Neural crest cell (in vitro differentiated cells): ENCODE measurements at regions not wholly inside any gene's neighbourhood (a gene's known extent, or its start where the extent isn't known, plus 50 kb on each side); places are given as distances from the start of the nearest gene placed in this dataset.

Experiments used
- DNase-seq: peaks from one replicate; pipeline ENCODE4 v3.0.0; 2021; ENCODE audit warnings: low read depth, mixed read lengths, low spot score
- H3K27ac Mint-ChIP-seq: one replicate; pipeline ENCODE4 v1.8.0; 2021; ENCODE audit warnings: mild to moderate bottlenecking, mixed read lengths; ENCODE audit not compliant: unreplicated experiment
- H3K27me3 Mint-ChIP-seq: 2 replicates; pipeline ENCODE4 v1.8.0; 2021; ENCODE audit warnings: low read depth, mild to moderate bottlenecking, mixed read lengths
- H3K36me3 Mint-ChIP-seq: 2 replicates; pipeline ENCODE4 v1.8.0; 2021; ENCODE audit warnings: low read depth, mild to moderate bottlenecking, mixed read lengths
- H3K4me1 Mint-ChIP-seq: 2 replicates; pipeline ENCODE4 v1.8.0; 2021; ENCODE audit warnings: mixed read lengths
- H3K4me3 Mint-ChIP-seq: one replicate; pipeline ENCODE4 v1.8.0; 2021; ENCODE audit warnings: mild to moderate bottlenecking, mixed read lengths
- H3K9me3 Mint-ChIP-seq: 2 replicates; pipeline ENCODE4 v1.8.0; 2021; ENCODE audit warnings: mixed read lengths
- TF ChIP-seq, protein P1 (sequence below): fragments of 200-600 bp; sonication (generic); conservative IDR thresholded peaks from 2 replicates; pipeline ENCODE4 v1.5.0; 2021; ENCODE audit warnings: antibody characterized with exemption, mild to moderate bottlenecking

DNA sequence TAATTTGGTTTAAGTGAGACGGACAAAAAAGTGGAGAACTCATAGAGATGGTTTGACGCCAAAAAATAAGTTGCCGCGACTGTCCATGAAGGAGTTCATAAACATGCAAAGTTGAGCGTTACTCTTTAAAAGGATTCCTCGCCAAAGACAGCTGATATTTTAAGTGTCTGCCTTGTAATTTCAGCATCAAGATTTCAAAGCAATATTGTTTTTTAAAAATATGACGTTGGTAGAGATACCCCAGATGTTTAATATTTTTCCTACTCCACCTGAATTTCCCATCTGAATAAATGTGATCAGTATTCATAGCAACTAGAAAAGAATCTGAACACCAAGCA lies 155.0 kb downstream of the TUSC7 start:
- DNase-seq = no peak
- TF ChIP-seq, protein P1, sequence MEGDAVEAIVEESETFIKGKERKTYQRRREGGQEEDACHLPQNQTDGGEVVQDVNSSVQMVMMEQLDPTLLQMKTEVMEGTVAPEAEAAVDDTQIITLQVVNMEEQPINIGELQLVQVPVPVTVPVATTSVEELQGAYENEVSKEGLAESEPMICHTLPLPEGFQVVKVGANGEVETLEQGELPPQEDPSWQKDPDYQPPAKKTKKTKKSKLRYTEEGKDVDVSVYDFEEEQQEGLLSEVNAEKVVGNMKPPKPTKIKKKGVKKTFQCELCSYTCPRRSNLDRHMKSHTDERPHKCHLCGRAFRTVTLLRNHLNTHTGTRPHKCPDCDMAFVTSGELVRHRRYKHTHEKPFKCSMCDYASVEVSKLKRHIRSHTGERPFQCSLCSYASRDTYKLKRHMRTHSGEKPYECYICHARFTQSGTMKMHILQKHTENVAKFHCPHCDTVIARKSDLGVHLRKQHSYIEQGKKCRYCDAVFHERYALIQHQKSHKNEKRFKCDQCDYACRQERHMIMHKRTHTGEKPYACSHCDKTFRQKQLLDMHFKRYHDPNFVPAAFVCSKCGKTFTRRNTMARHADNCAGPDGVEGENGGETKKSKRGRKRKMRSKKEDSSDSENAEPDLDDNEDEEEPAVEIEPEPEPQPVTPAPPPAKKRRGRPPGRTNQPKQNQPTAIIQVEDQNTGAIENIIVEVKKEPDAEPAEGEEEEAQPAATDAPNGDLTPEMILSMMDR = no peak
- no peaks in the 10 kb centered on the region for H3K27me3 Mint-ChIP-seq
- H3K36me3 Mint-ChIP-seq = no peaks in the 10 kb centered on the region
- H3K27ac Mint-ChIP-seq = no peak overlapping the region
- no peak overlapping the region for H3K4me3 Mint-ChIP-seq
- H3K4me1 Mint-ChIP-seq = no peaks in the 10 kb centered on the region
- H3K9me3 Mint-ChIP-seq = no peaks in the 10 kb centered on the region

DNA sequence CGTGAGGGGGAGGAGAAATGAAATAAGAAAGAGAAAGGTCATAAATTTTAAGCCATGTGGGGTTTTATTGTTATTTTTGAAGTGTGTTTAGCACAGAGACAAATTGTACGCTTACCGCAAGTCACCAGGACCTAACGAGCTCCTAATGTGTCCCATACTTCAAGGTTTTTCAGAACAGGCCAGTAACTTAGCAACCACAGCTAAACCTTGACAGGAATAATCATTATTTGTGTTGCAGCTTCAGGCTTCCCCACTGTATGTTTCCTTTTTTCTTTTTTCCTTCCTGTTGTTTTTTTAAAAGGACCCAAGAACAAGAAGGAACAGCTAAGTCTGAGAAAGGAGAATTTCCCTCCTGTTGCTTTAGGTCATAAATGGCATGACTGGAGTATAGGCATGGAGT lies 160.8 kb downstream of the TUSC7 start:
- Mint-ChIP-seq H3K27ac (no peak overlapping the region), H3K4me3 (no peak overlapping the region), H3K36me3 (no peaks in the 10 kb centered on the region), H3K9me3 (peaks cover 3% of the 10 kb centered on the region), H3K4me1 (peaks cover 7% of the 10 kb centered on the region), H3K27me3 (no peaks in the 10 kb centered on the region)
- DNase-seq = no peak
- TF ChIP-seq, protein P1 = no peak

DNA sequence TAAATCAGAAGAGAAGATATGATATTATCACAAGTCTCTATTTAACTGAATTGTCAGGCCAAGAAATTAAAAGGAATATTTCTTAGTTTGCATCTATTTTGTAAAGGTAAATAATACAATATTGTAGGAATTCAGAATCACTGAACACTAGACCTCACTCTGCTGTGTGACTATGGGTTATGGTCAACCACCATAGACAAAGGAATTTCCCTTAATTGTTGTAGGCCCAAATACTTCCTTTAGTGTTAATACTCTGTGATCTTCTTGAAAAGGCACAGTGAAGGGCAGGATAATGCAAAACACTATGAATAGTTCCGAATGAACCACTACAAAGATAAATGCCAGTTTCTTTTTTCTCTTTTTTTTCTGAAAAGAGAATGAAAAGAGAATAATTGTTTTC lies 162.3 kb downstream of the TUSC7 start:
- H3K9me3 Mint-ChIP-seq = peaks cover 3% of the 10 kb centered on the region
- TF ChIP-seq, protein P1 = no peak
- no peaks in the 10 kb centered on the region for H3K27me3 Mint-ChIP-seq
- DNase-seq = no peak
- no peak overlapping the region for H3K27ac Mint-ChIP-seq
- no peaks in the 10 kb centered on the region for H3K36me3 Mint-ChIP-seq
- H3K4me3 Mint-ChIP-seq = no peak overlapping the region
- H3K4me1 Mint-ChIP-seq = peaks cover 7% of the 10 kb centered on the region

DNA sequence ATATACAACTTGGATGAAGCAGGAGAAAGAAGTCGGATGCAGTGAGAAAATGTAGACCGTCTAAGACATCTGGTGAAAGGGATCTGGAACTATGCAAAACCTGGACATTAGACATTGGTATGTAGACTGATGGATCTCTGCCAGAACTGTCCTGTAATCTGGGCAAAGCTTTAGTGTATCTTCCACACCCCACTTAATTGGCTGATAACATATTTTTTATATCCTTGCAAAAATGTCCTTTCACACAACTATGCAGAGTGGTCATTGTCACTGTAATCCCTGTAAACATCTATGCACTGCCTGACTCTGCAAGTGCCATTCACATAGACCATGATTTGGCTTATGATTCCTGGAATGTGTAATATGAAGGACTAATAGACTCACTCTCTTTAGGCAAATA lies 163.1 kb downstream of the TUSC7 start:
- H3K9me3 Mint-ChIP-seq = peaks cover 3% of the 10 kb centered on the region
- H3K4me1 Mint-ChIP-seq = peaks cover 7% of the 10 kb centered on the region
- no peak overlapping the region for H3K4me3 Mint-ChIP-seq
- TF ChIP-seq, protein P1 = no peak
- DNase-seq = no peak
- no peaks in the 10 kb centered on the region for H3K36me3 Mint-ChIP-seq
- H3K27ac Mint-ChIP-seq = no peak overlapping the region
- H3K27me3 Mint-ChIP-seq = no peaks in the 10 kb centered on the region

DNA sequence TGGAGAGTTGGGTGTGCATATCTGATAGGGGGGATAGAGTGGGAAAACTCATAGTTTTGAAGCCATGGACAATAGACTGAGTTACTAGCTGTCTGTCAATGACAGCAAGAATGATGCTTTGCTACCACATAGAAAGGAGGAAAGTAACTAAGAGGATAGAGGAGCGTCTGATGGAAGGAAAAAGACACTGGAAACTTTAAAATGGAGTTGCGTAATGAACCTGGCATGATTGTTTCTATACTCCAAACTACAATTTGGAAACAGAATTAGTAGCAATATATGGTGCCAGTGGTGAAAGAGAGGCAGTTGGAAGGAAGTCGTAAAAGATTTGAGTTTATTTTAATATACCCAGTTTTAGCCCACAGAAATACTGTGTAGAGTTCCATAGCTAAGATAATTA lies 163.6 kb downstream of the TUSC7 start:
- Mint-ChIP-seq H3K4me1 (peaks cover 7% of the 10 kb centered on the region), H3K27me3 (no peaks in the 10 kb centered on the region), H3K27ac (no peak overlapping the region), H3K4me3 (no peak overlapping the region), H3K36me3 (no peaks in the 10 kb centered on the region), H3K9me3 (peaks cover 3% of the 10 kb centered on the region)
- TF ChIP-seq, protein P1 = no peak
- no peak for DNase-seq

DNA sequence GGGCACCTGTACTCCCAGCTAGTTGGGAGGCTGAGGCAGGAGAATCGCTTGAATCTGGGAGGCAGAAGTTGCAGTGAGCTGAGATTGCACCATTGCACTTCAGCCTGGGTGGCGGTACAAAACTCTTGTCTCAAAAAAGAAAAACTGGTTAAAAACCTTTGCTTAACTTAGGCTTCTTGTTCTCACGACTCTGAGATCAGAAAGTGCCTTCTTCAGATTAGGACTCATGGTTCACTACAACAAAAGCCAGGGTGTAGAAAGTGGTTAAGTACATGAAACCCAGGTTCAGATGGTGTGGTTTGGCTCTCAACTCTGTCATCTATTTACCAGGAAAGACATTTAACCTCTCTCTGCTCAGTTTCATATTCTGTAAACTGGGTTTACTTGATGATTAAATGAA lies 168.4 kb downstream of the TUSC7 start:
- Mint-ChIP-seq H3K36me3 (no peaks in the 10 kb centered on the region), H3K27ac (no peak overlapping the region), H3K4me1 (no peaks in the 10 kb centered on the region), H3K27me3 (no peaks in the 10 kb centered on the region), H3K9me3 (peaks cover 2% of the 10 kb centered on the region), H3K4me3 (no peak overlapping the region)
- TF ChIP-seq, protein P1 = no peak
- DNase-seq = no peak
